ENCODE measurements at regions not wholly inside any gene's neighbourhood (a gene's known extent, or its start where the extent isn't known, plus 50 kb on each side); places are given as distances from the start of the nearest gene placed in this dataset.

- Mint-ChIP-seq H3K4me1 (ENCODE audit: unreplicated experiment) (no peaks in the 10 kb centered on the region), H3K27me3 (ENCODE audit: unreplicated experiment) (no peaks in the 10 kb centered on the region), H3K36me3 (ENCODE audit: unreplicated experiment) (no peaks in the 10 kb centered on the region), H3K4me3 (ENCODE audit: unreplicated experiment) (no peak overlapping the region), H3K27ac (ENCODE audit: unreplicated experiment) (no peak overlapping the region), H3K9me3 (ENCODE audit: unreplicated experiment) (no peaks in the 10 kb centered on the region)
- no peak for TF ChIP-seq CTCF (IDR thresholded peaks at IDR 0.05)
- DNase-seq (ENCODE audit: extremely low spot score, unreplicated experiment), result no peak
These were observed 148.0 kb downstream of the ANKRD7 start for GRCh38 chr7:118372530-118372929.

GRCh38 chr7:118389629-118390028 lies 165.1 kb downstream of the ANKRD7 start:
- no peaks in the 10 kb centered on the region for H3K36me3 Mint-ChIP-seq (ENCODE audit: unreplicated experiment)
- H3K4me1 Mint-ChIP-seq (ENCODE audit: unreplicated experiment), result no peaks in the 10 kb centered on the region
- DNase-seq (ENCODE audit: extremely low spot score, unreplicated experiment), result no peak
- no peak for TF ChIP-seq CTCF (IDR thresholded peaks at IDR 0.05)
- peaks cover 3% of the 10 kb centered on the region for H3K9me3 Mint-ChIP-seq (ENCODE audit: unreplicated experiment)
- H3K4me3 Mint-ChIP-seq (ENCODE audit: unreplicated experiment), result no peak overlapping the region
- H3K27me3 Mint-ChIP-seq (ENCODE audit: unreplicated experiment), result no peaks in the 10 kb centered on the region
- H3K27ac Mint-ChIP-seq (ENCODE audit: unreplicated experiment), result no peak overlapping the region

GRCh38 chr7:118404211-118404610 lies 179.7 kb downstream of the ANKRD7 start:
- H3K27ac Mint-ChIP-seq (ENCODE audit: unreplicated experiment), result no peak overlapping the region
- no peak for TF ChIP-seq CTCF (IDR thresholded peaks at IDR 0.05)
- no peaks in the 10 kb centered on the region for H3K36me3 Mint-ChIP-seq (ENCODE audit: unreplicated experiment)
- no peaks in the 10 kb centered on the region for H3K4me1 Mint-ChIP-seq (ENCODE audit: unreplicated experiment)
- no peaks in the 10 kb centered on the region for H3K27me3 Mint-ChIP-seq (ENCODE audit: unreplicated experiment)
- no peak overlapping the region for H3K4me3 Mint-ChIP-seq (ENCODE audit: unreplicated experiment)
- H3K9me3 Mint-ChIP-seq (ENCODE audit: unreplicated experiment), result no peaks in the 10 kb centered on the region
- no peak for DNase-seq (ENCODE audit: extremely low spot score, unreplicated experiment)

- Mint-ChIP-seq H3K27ac (ENCODE audit: unreplicated experiment) (no peak overlapping the region), H3K27me3 (ENCODE audit: unreplicated experiment) (no peaks in the 10 kb centered on the region), H3K4me1 (ENCODE audit: unreplicated experiment) (no peaks in the 10 kb centered on the region), H3K4me3 (ENCODE audit: unreplicated experiment) (no peak overlapping the region), H3K36me3 (ENCODE audit: unreplicated experiment) (no peaks in the 10 kb centered on the region), H3K9me3 (ENCODE audit: unreplicated experiment) (no peaks in the 10 kb centered on the region)
- DNase-seq (ENCODE audit: extremely low spot score, unreplicated experiment), result no peak
- no peak for TF ChIP-seq CTCF (IDR thresholded peaks at IDR 0.05)
These were observed 193.9 kb downstream of the ANKRD7 start for GRCh38 chr7:118418433-118418832.

GRCh38 chr7:118420888-118421287 lies 196.4 kb downstream of the ANKRD7 start:
- TF ChIP-seq CTCF (IDR thresholded peaks at IDR 0.05), result no peak
- Mint-ChIP-seq H3K27me3 (ENCODE audit: unreplicated experiment) (peaks cover 3% of the 10 kb centered on the region), H3K4me1 (ENCODE audit: unreplicated experiment) (no peaks in the 10 kb centered on the region), H3K9me3 (ENCODE audit: unreplicated experiment) (no peaks in the 10 kb centered on the region), H3K4me3 (ENCODE audit: unreplicated experiment) (no peak overlapping the region), H3K36me3 (ENCODE audit: unreplicated experiment) (no peaks in the 10 kb centered on the region), H3K27ac (ENCODE audit: unreplicated experiment) (no peak overlapping the region)
- DNase-seq (ENCODE audit: extremely low spot score, unreplicated experiment), result no peak
